Skin of body (tissue), 1 donor: ENCODE measurements at regions not wholly inside any gene's neighbourhood (a gene's known extent, or its start where the extent isn't known, plus 50 kb on each side); places are given as distances from the start of the nearest gene placed in this dataset.

Experiments used
- DNase-seq: peaks from one replicate; lab custom pipeline; 2025; lab: John Stamatoyannopoulos, UW

DNA sequence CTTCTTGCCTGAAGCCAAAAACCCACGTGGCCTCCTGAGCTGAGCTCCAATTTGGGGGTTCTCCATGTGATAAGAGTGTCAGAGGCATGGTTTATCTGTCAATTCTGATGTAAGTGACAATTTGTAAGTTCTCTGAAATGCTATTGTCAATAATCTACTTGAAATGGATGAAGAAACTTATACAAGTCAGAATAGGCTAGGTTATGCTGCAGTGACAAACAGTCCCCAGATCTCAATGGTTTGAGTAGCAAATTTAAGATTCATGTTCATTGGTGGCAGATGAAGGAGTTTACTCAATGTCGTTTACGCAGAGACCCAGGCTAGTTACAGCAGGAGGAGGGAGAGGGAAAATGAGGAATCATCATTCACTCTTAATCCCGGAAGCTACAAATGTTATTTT, 352.4 kb downstream of the KIF16B start:
- DNase-seq: no peak

DNA sequence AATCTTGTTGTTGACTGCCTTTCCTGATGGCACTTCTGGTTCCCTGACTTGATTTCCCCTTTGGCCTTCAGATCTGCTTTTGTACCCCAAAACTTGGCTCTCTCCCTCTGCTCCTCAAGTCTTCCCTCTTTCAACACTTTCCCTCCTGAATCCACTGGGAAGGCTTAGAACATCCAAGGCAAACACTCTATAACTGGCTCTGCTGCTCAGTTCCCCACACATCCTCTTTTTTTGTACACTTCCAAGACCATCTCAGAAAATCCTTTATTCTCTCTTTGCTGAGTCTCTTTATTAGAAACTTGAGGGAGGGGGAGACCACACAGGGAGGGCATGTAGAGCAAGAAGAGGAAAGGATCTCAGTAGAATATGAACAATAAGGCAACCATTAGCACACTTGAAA, 354.1 kb downstream of the KIF16B start:
- no peak for DNase-seq

GRCh38 chr20:16216914-16217230, 356.4 kb downstream of the KIF16B start:
- no peak for DNase-seq

GRCh38 chr20:16216227-16216913, 356.9 kb downstream of the KIF16B start:
- DNase-seq: no peak

GRCh38 chr20:16215041-16215440, 358.2 kb downstream of the KIF16B start:
- DNase-seq: no peak

- DNase-seq: no peak
Observed at GRCh38 chr20:16212790-16213189, 360.5 kb downstream of the KIF16B start.

- DNase-seq: peak; percentile 84
Observed at GRCh38 chr20:16209951-16210361, 363.3 kb downstream of the KIF16B start.

DNA sequence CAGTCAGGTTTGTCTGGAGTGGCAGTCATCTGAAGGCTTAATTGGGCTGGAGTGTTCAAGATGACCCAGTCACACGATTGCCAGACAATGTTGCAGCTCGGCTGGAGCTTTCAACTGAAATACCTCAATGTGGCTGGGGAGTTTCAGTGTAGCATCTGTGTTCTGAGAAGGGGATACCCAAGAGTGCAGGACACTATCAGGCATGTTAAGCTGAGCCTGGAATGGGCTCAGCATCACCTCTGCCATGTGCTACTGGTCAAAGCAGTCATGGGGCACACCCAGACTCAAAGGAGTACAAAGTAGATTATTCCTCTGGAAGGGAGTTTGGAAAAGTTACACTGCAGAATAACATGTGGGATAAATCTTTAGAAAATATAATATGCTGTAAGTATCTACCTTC, 363.9 kb downstream of the KIF16B start:
- peak; percentile 66 for DNase-seq

GRCh38 chr20:16208443-16208842, 364.8 kb downstream of the KIF16B start:
- DNase-seq: no peak

GRCh38 chr20:16206817-16207216, 366.4 kb downstream of the KIF16B start:
- no peak for DNase-seq

DNA sequence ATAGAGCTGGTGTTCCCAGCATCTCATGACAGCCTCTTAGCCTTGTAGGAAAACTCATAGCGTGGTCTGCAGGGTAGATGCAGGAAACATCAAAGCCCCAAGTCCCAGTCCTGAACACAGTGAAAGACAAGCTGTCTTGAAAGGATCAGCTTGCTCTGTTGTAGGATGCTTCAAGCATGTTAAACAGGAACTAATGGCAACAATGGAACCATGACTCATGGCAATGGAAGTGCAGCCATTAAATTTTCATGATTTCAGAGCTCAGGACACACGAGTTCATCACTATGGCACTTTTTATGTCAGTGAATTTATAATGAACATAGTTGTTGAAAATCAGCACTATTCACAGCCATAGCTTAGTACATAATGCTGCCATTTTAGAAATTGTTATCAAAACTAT, 367.7 kb downstream of the KIF16B start:
- no peak for DNase-seq

DNA sequence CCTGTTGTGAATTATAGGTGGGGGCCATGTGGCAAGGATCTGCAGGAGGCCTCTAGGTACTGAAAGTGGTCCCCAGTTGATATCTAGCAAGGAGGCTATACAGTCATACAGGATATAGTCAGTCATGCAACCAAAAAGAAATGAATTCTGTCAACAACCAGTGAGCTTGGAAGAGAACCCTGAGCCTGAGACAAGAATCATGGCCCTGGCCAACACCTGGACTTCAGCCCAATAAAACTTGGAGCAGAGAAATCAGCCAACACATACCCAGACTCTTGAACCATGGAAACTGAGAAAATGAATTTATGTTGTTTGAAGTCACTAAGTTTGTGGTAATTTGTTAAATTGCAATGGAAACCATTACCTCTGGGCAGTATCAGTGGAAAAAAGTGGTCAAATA, 370.2 kb downstream of the KIF16B start:
- no peak for DNase-seq

- DNase-seq: no peak
Observed at GRCh38 chr20:16201191-16201590, 372.1 kb downstream of the KIF16B start.

- DNase-seq: no peak
Observed at GRCh38 chr20:16197696-16198095, 375.6 kb downstream of the KIF16B start.

DNA sequence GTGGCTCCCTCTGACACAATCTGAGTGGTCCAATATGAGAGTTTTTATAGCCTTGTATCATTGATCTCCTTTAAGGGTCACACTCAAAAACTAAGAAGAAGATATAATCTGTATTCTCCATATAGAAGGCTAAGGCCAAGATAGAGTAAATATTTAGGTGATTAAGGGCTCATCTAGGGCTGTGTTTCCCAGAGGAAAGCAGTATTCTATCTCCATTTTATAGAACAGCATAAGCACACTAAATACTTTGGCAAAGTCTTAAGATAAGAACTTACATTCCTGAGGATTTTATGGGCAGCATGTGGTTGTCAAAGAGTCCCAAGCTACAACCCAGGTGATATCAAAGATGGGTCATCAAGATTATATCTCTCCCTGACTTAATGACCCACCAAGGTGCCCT, 377.6 kb downstream of the KIF16B start:
- no peak for DNase-seq

DNA sequence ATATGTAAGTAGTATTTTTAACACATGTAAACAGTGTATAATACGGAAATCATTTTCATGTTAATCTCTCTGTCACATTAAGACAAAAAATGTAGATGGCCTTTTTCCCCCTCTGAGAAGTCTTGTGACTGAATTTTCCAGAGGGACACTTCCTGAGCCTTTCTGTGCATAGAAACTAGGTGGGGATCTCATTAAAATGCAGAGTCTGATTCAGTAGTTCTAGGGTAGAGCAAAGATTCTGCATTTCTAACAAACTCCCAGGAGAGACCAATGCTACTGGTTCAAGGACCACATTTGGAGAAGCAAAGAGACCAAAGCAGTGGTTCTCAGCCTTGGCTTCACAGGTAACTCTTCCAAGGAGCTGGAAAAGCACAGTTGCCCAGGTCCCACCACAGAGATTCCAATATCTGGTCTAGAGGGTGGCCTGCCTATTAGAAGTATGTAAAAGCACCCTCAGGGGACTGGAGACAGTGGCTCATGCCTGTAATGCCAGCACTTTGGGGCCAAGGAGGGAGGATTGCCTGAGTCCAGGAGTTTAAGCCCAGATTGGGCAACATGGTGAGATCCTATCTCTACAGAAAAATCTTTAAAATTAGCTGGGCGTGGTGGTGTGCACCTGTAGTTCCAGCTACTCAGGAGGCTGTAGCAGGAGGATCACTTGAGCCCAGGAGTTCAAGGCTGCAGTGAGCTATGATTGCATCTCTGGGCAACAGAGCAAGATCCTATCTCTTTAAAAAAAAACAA, 378.5 kb downstream of the KIF16B start:
- DNase-seq: no peak

GRCh38 chr20:16191496-16191895, 381.8 kb downstream of the KIF16B start:
- DNase-seq: no peak

DNA sequence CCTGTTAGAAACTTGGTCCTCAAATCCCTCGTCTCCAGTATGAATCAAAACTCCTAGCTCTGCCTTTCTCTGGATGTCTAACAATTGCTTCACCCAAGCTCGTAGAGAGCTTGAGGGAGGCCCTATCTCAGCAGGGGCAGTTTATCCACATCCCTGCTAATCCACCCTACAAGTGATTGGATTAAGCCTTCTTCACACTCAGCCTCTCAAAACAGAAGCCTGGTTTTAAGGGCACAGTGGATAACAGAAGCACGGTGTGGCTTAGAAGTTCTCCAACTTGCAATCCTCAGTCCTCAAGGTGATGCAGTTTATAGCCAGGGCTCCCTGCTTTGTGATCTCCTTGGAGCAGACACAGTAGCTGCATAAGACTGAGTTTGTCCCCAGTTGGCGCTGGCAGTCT, 383.9 kb downstream of the KIF16B start:
- DNase-seq: no peak

DNA sequence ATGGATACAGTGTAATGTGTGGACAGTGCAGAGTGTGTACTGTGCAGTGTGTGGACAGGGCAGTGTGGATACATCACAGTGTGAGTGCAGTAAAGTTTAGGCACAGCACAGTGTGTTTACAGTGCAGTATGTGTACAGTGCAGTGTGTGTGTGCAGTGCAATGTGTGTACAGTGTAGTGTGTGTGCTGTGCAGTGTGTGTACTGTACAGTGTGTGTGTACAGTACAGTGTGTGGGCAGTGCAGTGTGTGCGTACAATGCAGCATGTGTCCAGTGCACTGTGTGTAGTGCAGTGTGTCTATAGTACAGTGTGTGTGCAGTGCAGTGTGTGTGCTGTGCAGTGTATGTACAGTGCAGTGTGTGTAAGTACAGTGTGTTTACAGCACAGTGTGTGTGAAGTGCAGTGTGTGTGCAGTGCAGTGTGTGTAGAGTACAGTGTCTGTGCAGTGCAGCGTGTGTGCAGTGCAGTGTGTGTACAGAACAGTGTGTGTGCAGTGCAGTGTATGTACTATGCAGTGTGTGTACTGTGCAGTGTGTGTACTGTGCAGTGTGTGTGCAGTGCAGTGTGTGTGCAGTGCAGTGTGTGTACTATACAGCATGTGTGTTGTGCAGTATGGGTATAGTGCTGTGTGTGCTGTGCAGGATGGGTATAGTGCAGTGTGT, 385.2 kb downstream of the KIF16B start:
- no peak for DNase-seq

DNA sequence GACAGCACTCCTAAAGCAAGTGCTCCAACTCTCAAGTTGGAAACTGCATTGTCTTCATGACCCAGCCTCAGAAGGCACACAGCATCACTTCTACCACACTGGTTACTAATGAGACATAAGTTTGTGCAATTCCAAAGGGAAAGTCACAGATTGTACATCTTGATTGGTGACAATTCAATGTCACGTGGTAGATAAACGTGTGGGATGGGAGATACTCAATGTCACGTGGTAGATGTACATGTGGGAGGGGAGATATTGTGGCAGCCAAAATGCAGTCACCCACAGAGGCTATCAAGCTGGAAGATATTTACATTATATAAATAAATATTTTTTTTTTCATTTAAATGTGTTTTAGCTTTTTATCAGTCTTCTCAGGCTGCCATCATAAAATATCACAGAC, 393.3 kb downstream of the KIF16B start:
- no peak for DNase-seq

DNA sequence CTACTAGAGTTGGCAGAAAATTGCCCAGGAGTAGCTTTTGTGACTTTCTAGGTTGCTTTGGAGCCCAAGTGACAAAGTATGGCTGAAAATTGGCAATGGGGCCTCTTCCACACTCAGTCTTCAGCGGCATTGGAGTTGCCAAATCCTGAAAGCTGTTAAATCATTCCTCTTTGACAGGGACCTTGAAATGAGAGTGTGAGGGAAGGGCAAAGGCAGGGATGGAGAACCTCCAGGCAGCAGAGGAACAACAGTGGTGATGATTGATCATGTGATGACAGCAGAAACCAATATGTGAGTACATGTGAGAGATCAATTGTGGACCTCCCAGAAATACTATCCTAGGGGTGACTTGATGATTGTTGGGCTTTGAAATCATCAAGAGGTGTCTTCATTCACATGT, 393.9 kb downstream of the KIF16B start:
- DNase-seq: no peak

- no peak for DNase-seq
Observed at GRCh38 chr20:16178546-16179135, 394.6 kb downstream of the KIF16B start.
